MM.1S (cell line): ENCODE measurements at regions not wholly inside any gene's neighbourhood (a gene's known extent, or its start where the extent isn't known, plus 50 kb on each side); places are given as distances from the start of the nearest gene placed in this dataset.

ENCODE experiments used
- DNase-seq: peaks from one replicate; pipeline ENCODE4 v3.0.0-alpha.2; 2015
- H2AFZ ChIP-seq: fragments of 300-600 bp; sonication (generic); 2 replicates; pipeline ENCODE4 v1.6.0; 2016; ENCODE audit warnings: antibody characterized with exemption, low read length
- H3F3A ChIP-seq: fragments of 300-600 bp; sonication (generic); 2 replicates; pipeline ENCODE4 v1.6.1; 2016; ENCODE audit warnings: mild to moderate bottlenecking, antibody characterized with exemption, low read length, moderate library complexity, mixed read lengths; ENCODE audit not compliant: insufficient read depth
- H3K27ac ChIP-seq: fragments of 300-600 bp; sonication (generic); 2 replicates; pipeline ENCODE4 v1.5.1; 2016; ENCODE audit warnings: mild to moderate bottlenecking, low read length
- H3K27me3 ChIP-seq: fragments of 300-600 bp; sonication (generic); replicated peaks from 2 replicates; pipeline ENCODE4 v1.6.0; 2016; ENCODE audit warnings: low read length; ENCODE audit not compliant: insufficient read depth
- H3K36me3 ChIP-seq: fragments of 300-600 bp; sonication (generic); replicated peaks from 2 replicates; pipeline ENCODE4 v1.6.1; 2016; ENCODE audit warnings: mild to moderate bottlenecking, low read length, mixed read lengths; ENCODE audit not compliant: insufficient read depth
- H3K4me1 ChIP-seq: fragments of 300-600 bp; sonication (generic); 2 replicates; pipeline ENCODE4 v1.6.1; 2016; ENCODE audit warnings: low read length, mixed read lengths
- H3K4me2 ChIP-seq: fragments of 300-600 bp; sonication (generic); 2 replicates; pipeline ENCODE4 v1.6.0; 2016; ENCODE audit warnings: low read depth, low read length
- H3K4me3 ChIP-seq: fragments of 300-600 bp; sonication (generic); 2 replicates; pipeline ENCODE4 v1.5.1; 2016; ENCODE audit warnings: low read length, mixed read lengths
- H3K79me2 ChIP-seq: fragments of 300-600 bp; sonication (generic); 2 replicates; pipeline ENCODE4 v1.6.1; 2016; ENCODE audit warnings: mixed run types, low read length, mixed read lengths
- H3K9ac ChIP-seq: fragments of 300-600 bp; sonication (generic); 2 replicates; pipeline ENCODE4 v1.6.1; 2016; ENCODE audit warnings: low read length, mixed read lengths
- H3K9me2 ChIP-seq: fragments of 300-600 bp; sonication (generic); replicated peaks from 2 replicates; pipeline ENCODE4 v1.6.1; 2016; ENCODE audit warnings: mild to moderate bottlenecking, low read length, mixed read lengths; ENCODE audit not compliant: insufficient read depth
- H3K9me3 ChIP-seq: fragments of 300-600 bp; sonication (generic); replicated peaks from 2 replicates; pipeline ENCODE4 v1.6.1; 2016; ENCODE audit warnings: mild to moderate bottlenecking, low read length, mixed read lengths; ENCODE audit not compliant: insufficient read depth
- H4K20me1 ChIP-seq: fragments of 300-600 bp; sonication (generic); 2 replicates; pipeline ENCODE4 v1.6.1; 2016; ENCODE audit warnings: mild to moderate bottlenecking, low read length, moderate library complexity, mixed read lengths; ENCODE audit not compliant: insufficient read depth
- CTCF ChIP-seq: fragments of 300-600 bp; sonication (generic); IDR thresholded peaks from 2 replicates; pipeline ENCODE4 v1.5.1; 2016; ENCODE audit warnings: antibody characterized with exemption, low read length, mixed read lengths
- EZH2 ChIP-seq: fragments of 300-600 bp; sonication (generic); optimal IDR thresholded peaks from 2 replicates; pipeline ENCODE3; 2017; ENCODE audit warnings: low read depth, mild to moderate bottlenecking, antibody characterized with exemption, low read length, mixed read lengths
- EZH2phosphoT487 ChIP-seq: fragments of 300-600 bp; sonication (generic); IDR thresholded peaks from 2 replicates; pipeline ENCODE4 v1.6.1; 2018; ENCODE audit warnings: antibody characterized with exemption, low read length

DNA sequence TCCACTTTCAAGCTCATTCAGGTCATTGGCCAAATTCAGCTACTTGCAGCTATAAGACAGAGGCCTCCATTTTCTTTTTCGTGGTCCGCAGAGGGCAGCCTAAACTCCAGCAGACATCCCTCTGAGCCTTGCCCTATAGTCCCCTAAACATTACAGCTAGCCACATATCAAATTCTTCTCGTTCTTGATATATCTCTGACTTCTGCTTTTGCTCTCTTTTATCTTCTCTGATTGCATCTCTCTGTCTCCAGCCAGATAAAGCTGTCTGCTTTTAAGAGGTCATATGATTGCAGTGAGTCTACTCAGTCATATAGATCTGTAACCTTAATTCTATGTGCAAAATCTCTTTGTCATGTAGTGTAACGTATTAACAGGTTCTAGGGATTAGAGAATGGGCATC lies 358.4 kb upstream of the RGS17 start:
- no peak for DNase-seq

DNA sequence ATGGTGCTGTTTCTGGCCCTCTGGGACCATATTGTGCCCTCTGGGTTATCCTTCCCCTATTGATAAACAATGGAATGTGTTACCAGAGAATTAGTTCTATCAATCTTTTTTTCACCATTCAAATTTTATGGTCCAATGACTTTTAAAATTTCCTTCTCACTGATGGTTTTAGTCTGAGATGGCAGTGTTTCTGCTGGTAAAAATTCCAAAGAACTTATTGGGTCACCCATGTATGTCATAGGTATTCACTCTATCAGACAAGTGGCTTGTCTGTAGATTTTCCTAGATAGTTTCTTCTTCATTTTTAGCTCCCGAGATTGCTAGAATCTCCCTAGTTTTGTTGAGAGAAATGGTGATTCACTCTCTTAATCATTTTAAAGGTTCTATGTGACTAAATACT lies 357.2 kb upstream of the RGS17 start:
- no peaks in the 10 kb centered on the region for H3F3A ChIP-seq
- H3K79me2 ChIP-seq: no peaks in the 10 kb centered on the region
- no peak overlapping the region for H3K4me3 ChIP-seq
- no peaks in the 10 kb centered on the region for H3K27me3 ChIP-seq
- H3K9me3 ChIP-seq: no peaks in the 10 kb centered on the region
- H3K9me2 ChIP-seq: no peaks in the 10 kb centered on the region
- no peak overlapping the region for H3K4me2 ChIP-seq
- no peak for DNase-seq
- no peak overlapping the region for H3K9ac ChIP-seq
- no peaks in the 10 kb centered on the region for H4K20me1 ChIP-seq
- no peaks in the 10 kb centered on the region for H3K4me1 ChIP-seq
- H3K36me3 ChIP-seq: no peaks in the 10 kb centered on the region
- H2AFZ ChIP-seq: no peak overlapping the region
- no peak for TF ChIP-seq EZH2
- no peak for TF ChIP-seq EZH2phosphoT487
- no peak for TF ChIP-seq CTCF
- H3K27ac ChIP-seq: no peak overlapping the region

More for the DNA sequence above, 358.4 kb upstream of the RGS17 start:
- no peak overlapping the region for H3K9ac ChIP-seq
- H3K4me2 ChIP-seq: no peak overlapping the region
- no peaks in the 10 kb centered on the region for H3K9me2 ChIP-seq
- no peak for TF ChIP-seq EZH2
- no peak for TF ChIP-seq EZH2phosphoT487
- no peak for TF ChIP-seq CTCF
- H2AFZ ChIP-seq: no peak overlapping the region
- no peaks in the 10 kb centered on the region for H3F3A ChIP-seq
- no peak overlapping the region for H3K27ac ChIP-seq
- H4K20me1 ChIP-seq: no peaks in the 10 kb centered on the region
- no peaks in the 10 kb centered on the region for H3K9me3 ChIP-seq
- H3K4me3 ChIP-seq: no peak overlapping the region
- H3K79me2 ChIP-seq: no peaks in the 10 kb centered on the region
- no peaks in the 10 kb centered on the region for H3K36me3 ChIP-seq
- no peaks in the 10 kb centered on the region for H3K4me1 ChIP-seq
- H3K27me3 ChIP-seq: no peaks in the 10 kb centered on the region

GRCh38 chr6:153485072-153485471 lies 354.0 kb upstream of the RGS17 start:
- H3K9me3 ChIP-seq: no peaks in the 10 kb centered on the region
- no peaks in the 10 kb centered on the region for H3K9me2 ChIP-seq
- H3F3A ChIP-seq: no peaks in the 10 kb centered on the region
- no peak overlapping the region for H3K9ac ChIP-seq
- no peaks in the 10 kb centered on the region for H3K36me3 ChIP-seq
- no peaks in the 10 kb centered on the region for H4K20me1 ChIP-seq
- no peak overlapping the region for H3K4me2 ChIP-seq
- H3K27me3 ChIP-seq: no peaks in the 10 kb centered on the region
- H3K79me2 ChIP-seq: no peaks in the 10 kb centered on the region
- H3K4me1 ChIP-seq: no peaks in the 10 kb centered on the region
- DNase-seq: no peak
- no peak overlapping the region for H2AFZ ChIP-seq
- no peak overlapping the region for H3K4me3 ChIP-seq
- H3K27ac ChIP-seq: no peak overlapping the region
- TF ChIP-seq EZH2 (no peak), CTCF (no peak), EZH2phosphoT487 (no peak)
